ENCODE measurements at regions not wholly inside any gene's neighbourhood (a gene's known extent, or its start where the extent isn't known, plus 50 kb on each side); places are given as distances from the start of the nearest gene placed in this dataset.
"Not testable (repeated sequence)": the region's sequence is repeated elsewhere in the genome, so short reads cannot be mapped to it uniquely, and the experiment has no call there.

DNA sequence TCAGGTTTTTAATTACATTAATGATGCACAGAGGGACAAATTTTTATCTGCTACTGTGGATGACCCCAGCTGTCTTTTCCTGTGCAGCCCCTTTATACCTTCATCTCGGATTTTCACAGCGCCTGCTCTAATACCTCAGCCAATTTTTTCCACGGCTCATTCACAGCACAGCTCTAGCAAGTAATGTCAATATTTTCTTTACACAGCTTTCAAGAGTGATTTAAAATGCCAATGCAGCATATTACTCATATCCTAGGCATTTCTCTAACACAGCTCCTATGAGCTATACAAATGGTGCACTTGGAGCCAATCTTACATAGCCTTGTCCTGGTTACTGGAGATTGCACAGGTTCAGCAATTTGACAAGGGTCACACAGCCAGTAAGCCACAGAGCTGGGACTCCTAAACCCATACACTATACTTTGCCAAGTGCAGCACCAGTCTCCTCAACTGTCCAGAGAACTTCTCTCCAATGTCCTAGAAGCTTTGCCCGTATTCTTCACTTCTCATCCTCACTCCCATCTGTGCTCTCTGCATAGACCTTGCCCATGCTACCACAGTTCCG, 661.8 kb downstream of the DTWD2 start:
- Histone ChIP-seq H3K27me3 (no peaks in the 10 kb centered on the region), H3K9me3 (no peaks in the 10 kb centered on the region), H3K27ac (no peak overlapping the region), H3K36me3 (no peaks in the 10 kb centered on the region), H3K4me3 (no peak overlapping the region), H3K4me1 (no peaks in the 10 kb centered on the region)
- DNase-seq: no peak
- ATAC-seq: peak; percentile 87
- intact Hi-C loops (cut with DNase I): no loop called here
- TF ChIP-seq, protein P1, sequence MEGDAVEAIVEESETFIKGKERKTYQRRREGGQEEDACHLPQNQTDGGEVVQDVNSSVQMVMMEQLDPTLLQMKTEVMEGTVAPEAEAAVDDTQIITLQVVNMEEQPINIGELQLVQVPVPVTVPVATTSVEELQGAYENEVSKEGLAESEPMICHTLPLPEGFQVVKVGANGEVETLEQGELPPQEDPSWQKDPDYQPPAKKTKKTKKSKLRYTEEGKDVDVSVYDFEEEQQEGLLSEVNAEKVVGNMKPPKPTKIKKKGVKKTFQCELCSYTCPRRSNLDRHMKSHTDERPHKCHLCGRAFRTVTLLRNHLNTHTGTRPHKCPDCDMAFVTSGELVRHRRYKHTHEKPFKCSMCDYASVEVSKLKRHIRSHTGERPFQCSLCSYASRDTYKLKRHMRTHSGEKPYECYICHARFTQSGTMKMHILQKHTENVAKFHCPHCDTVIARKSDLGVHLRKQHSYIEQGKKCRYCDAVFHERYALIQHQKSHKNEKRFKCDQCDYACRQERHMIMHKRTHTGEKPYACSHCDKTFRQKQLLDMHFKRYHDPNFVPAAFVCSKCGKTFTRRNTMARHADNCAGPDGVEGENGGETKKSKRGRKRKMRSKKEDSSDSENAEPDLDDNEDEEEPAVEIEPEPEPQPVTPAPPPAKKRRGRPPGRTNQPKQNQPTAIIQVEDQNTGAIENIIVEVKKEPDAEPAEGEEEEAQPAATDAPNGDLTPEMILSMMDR (IDR thresholded peaks at IDR 0.05): no peak

DNA sequence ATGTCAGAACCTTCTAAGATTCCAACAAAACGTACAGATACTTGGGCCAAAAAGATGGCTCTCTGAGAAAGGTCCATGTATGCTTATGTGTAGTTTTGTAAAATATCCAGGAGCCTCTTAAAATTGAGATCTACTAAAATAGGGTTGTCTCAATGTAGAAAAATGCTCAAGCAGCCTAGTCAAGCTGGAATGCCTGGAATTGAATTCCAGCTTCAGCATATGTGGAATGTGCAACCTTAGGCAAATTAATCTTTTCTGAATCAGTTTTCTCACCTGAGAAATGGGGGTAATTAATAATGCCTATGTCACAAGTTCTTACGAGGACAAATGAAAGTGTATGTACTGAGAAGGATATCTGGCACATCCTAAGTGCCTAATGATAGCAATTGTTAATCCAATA, 662.4 kb downstream of the DTWD2 start:
- TF ChIP-seq, protein P1 (IDR thresholded peaks at IDR 0.05): no peak
- H3K9me3 ChIP-seq: no peaks in the 10 kb centered on the region
- no peak for ATAC-seq
- no peaks in the 10 kb centered on the region for H3K27me3 ChIP-seq
- DNase-seq: no peak
- H3K4me1 ChIP-seq: no peaks in the 10 kb centered on the region
- H3K4me3 ChIP-seq: no peak overlapping the region
- no peak overlapping the region for H3K27ac ChIP-seq
- intact Hi-C loops (cut with DNase I): no loop called here
- no peaks in the 10 kb centered on the region for H3K36me3 ChIP-seq

DNA sequence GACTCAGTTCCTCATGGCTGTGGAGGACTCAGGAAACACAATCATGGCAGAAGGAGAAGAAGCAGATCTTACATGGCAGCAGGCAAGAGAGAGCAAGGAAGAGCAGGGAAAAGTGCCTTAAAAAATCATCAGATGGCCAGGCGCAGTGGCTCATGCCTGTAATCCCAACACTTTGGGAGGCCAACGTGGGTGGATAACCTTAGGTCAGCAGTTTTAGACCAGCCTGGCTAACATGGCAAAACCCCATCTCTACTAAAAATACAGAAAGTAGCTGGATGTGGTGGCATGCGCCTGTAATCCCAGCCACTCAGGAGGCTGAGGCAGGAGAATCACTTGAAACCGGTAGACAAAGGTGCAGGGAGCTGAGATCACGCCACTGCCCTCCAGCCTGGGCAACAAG, 664.6 kb downstream of the DTWD2 start:
- ATAC-seq; H3K36me3 ChIP-seq; DNase-seq; H3K4me3 ChIP-seq; H3K9me3 ChIP-seq; H3K27ac ChIP-seq; intact Hi-C loops (cut with DNase I); H3K27me3 ChIP-seq; H3K4me1 ChIP-seq: not testable (repeated sequence)

DNA sequence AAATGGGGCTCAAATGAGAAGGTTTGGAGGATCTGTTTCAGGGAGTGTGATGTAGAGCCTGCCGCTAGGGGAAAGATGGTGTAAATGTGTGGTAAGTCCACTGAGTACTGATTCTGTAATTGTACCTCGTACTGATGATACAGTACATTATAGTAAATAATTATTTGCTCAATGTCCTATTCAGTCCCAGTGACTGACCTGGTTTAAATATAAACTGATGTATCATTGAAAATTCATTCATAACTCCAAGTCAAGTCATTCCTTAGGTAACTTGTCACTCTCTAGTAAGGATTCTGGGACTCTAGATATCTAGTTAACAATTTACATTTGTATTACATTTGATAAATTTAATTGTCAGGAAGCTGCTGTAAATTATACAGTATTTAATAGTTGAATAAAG, 667.3 kb downstream of the DTWD2 start:
- no peaks in the 10 kb centered on the region for H3K27me3 ChIP-seq
- no peak overlapping the region for H3K27ac ChIP-seq
- H3K4me3 ChIP-seq: no peak overlapping the region
- TF ChIP-seq, protein P1 (IDR thresholded peaks at IDR 0.05): no peak
- H3K4me1 ChIP-seq: no peaks in the 10 kb centered on the region
- no peaks in the 10 kb centered on the region for H3K9me3 ChIP-seq
- intact Hi-C loops (cut with DNase I): no loop called here
- no peaks in the 10 kb centered on the region for H3K36me3 ChIP-seq
- DNase-seq: no peak
- ATAC-seq: no peak

DNA sequence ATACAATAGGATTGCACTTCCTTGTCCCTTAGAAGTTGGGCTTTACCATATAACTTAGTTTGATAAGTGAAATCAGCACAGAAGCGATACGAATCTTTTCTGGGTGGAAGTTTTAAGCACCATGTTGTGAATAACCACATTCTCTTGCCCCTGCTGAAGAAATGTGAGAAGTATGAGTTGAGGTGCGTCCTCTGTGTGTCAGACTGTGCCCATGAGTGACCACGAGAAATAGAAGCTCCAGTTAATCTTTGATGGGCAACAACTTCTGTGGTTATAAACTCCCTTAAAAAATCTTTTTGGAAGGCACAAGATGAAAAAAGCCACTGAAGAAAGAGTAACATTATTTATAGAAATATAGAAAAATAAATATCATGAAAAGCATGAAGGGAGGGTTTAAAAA, 668.2 kb downstream of the DTWD2 start:
- ATAC-seq (no peak), DNase-seq (no peak)
- Histone ChIP-seq H3K27me3 (no peaks in the 10 kb centered on the region), H3K4me3 (no peak overlapping the region), H3K4me1 (no peaks in the 10 kb centered on the region), H3K9me3 (no peaks in the 10 kb centered on the region), H3K27ac (no peak overlapping the region), H3K36me3 (no peaks in the 10 kb centered on the region)
- intact Hi-C loops (cut with DNase I): no loop called here
- TF ChIP-seq, protein P1 (IDR thresholded peaks at IDR 0.05): no peak

DNA sequence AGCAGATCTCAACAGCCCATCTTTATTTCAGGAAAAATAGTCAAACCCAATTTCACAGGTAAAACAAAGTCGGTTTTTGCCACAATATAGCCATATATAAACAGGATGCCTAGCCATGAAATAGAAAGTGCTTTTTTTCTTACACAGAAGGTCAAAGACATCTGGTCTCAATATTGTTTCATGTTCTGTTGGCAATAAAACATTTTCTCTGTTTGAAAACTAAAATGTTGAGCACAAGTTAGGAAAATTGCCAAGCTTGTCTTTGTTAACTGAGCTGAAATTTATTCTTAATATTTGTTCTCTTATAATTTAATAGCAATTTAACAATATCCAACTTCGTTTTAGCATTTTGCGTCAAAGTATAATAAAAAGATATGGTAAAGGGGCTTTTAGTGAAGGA, 673.4 kb downstream of the DTWD2 start:
- Histone ChIP-seq H3K27ac (no peak overlapping the region), H3K4me3 (no peak overlapping the region), H3K27me3 (no peaks in the 10 kb centered on the region), H3K4me1 (no peaks in the 10 kb centered on the region), H3K9me3 (no peaks in the 10 kb centered on the region), H3K36me3 (no peaks in the 10 kb centered on the region)
- ATAC-seq (no peak), DNase-seq (no peak)
- TF ChIP-seq, protein P1 (IDR thresholded peaks at IDR 0.05): no peak
- intact Hi-C loops (cut with DNase I): no loop called here
